Trophoblast cell (in vitro differentiated cells and primary cell): ENCODE measurements at regions not wholly inside any gene's neighbourhood (a gene's known extent, or its start where the extent isn't known, plus 50 kb on each side); places are given as distances from the start of the nearest gene placed in this dataset.

Experiments used
- DNase-seq, 2 donors: peaks; one replicate each; pipeline ENCODE4 v3.0.0-alpha.2; 2016
- H2AFZ ChIP-seq: 2 replicates; pipeline ENCODE4 v1.6.1; 2013; ENCODE audit warnings: low read length, moderate library complexity, mild to moderate bottlenecking; ENCODE audit not compliant: insufficient read depth, poor library complexity
- H2AK5ac ChIP-seq: 2 replicates; pipeline ENCODE4 v1.6.1; 2013; ENCODE audit warnings: mild to moderate bottlenecking, low read length
- H2BK120ac ChIP-seq: 2 replicates; pipeline ENCODE4 v1.6.1; 2013; ENCODE audit warnings: low read length, mild to moderate bottlenecking, moderate library complexity; ENCODE audit not compliant: insufficient read depth, poor library complexity
- H2BK12ac ChIP-seq: 2 replicates; pipeline ENCODE4 v1.6.1; 2013; ENCODE audit warnings: mild to moderate bottlenecking, low read length, moderate library complexity
- H2BK5ac ChIP-seq: 2 replicates; pipeline ENCODE4 v1.6.1; 2013; ENCODE audit warnings: low read length, low read depth, moderate library complexity, mild to moderate bottlenecking; ENCODE audit not compliant: poor library complexity
- H3K14ac ChIP-seq: 2 replicates; pipeline ENCODE4 v1.6.1; 2013; ENCODE audit warnings: mild to moderate bottlenecking, low read length
- H3K18ac ChIP-seq: 2 replicates; pipeline ENCODE4 v1.6.1; 2013; ENCODE audit warnings: mild to moderate bottlenecking, low read length
- H3K23ac ChIP-seq: 2 replicates; pipeline ENCODE4 v1.6.1; 2013; ENCODE audit warnings: low read length
- H3K27ac ChIP-seq: 2 replicates; pipeline ENCODE4 v1.5.1; 2013; ENCODE audit warnings: low read depth, mild to moderate bottlenecking, inconsistent platforms, low read length, moderate library complexity
- H3K27me3 ChIP-seq: 2 replicates; pipeline ENCODE4 v1.6.1; 2013; ENCODE audit warnings: inconsistent platforms, mild to moderate bottlenecking, low read length, moderate library complexity; ENCODE audit not compliant: insufficient read depth
- H3K36me3 ChIP-seq, 2 experiments: 1 replicate in 1 of 2; 2 replicates in 1 of 2; pipeline ENCODE4 v1.6.1; 2013; ENCODE audit warnings: low read length in 2 of 2, mild to moderate bottlenecking in 2 of 2, moderate library complexity in 1 of 2; ENCODE audit not compliant: insufficient read depth in 2 of 2, control insufficient read depth in 1 of 2
- H3K4ac ChIP-seq: 2 replicates; pipeline ENCODE4 v1.6.1; 2013; ENCODE audit warnings: low read depth, mild to moderate bottlenecking, low read length, moderate library complexity
- H3K4me1 ChIP-seq, 2 experiments: 1 replicate in 1 of 2; 2 replicates in 1 of 2; pipeline ENCODE4 v1.6.1; 2013; ENCODE audit warnings: low read length in 2 of 2, mild to moderate bottlenecking in 2 of 2, moderate library complexity in 1 of 2; ENCODE audit not compliant: insufficient read depth in 2 of 2, control insufficient read depth in 1 of 2
- H3K4me2 ChIP-seq: 2 replicates; pipeline ENCODE4 v1.6.1; 2013; ENCODE audit warnings: inconsistent platforms, mild to moderate bottlenecking, low read length, moderate library complexity
- H3K4me3 ChIP-seq: 2 replicates; pipeline ENCODE4 v1.5.1; 2013; ENCODE audit warnings: mild to moderate bottlenecking, low read depth, low read length, inconsistent platforms
- H3K79me1 ChIP-seq: one replicate; pipeline ENCODE4 v1.6.1; 2013; ENCODE audit warnings: low read length
- H3K79me2 ChIP-seq: 2 replicates; pipeline ENCODE4 v1.6.1; 2013; ENCODE audit warnings: low read length, mild to moderate bottlenecking; ENCODE audit not compliant: control insufficient read depth, insufficient read depth, poor library complexity
- H3K9ac ChIP-seq: 2 replicates; pipeline ENCODE4 v1.6.1; 2013; ENCODE audit warnings: mild to moderate bottlenecking, low read length
- H3K9me3 ChIP-seq: 2 replicates; pipeline ENCODE4 v1.6.1; 2013; ENCODE audit warnings: low read depth, mild to moderate bottlenecking, control low read depth, inconsistent platforms, low read length; ENCODE audit not compliant: insufficient read depth
- H4K12ac ChIP-seq: 2 replicates; pipeline ENCODE4 v1.6.1; 2013; ENCODE audit warnings: low read depth, mild to moderate bottlenecking, low read length, moderate library complexity
- H4K8ac ChIP-seq: 2 replicates; pipeline ENCODE4 v1.6.1; 2013; ENCODE audit warnings: low read depth, mild to moderate bottlenecking, low read length, moderate library complexity
- H4K91ac ChIP-seq: one replicate; pipeline ENCODE4 v1.6.1; 2013; ENCODE audit warnings: low read depth, mild to moderate bottlenecking, low read length, moderate library complexity
- WGBS: extraction: QIAGEN DNeasy Blood & Tissue Kit; methylation state at CpG from one replicate; pipeline ENCODE4 v1.1.7; 2013; ENCODE audit warnings: missing lambda C conversion rate; ENCODE audit not compliant: insufficient read length, insufficient coverage; ENCODE audit errors: extremely low coverage; 5-methylcytosine and 5-hydroxymethylcytosine counted together

DNA sequence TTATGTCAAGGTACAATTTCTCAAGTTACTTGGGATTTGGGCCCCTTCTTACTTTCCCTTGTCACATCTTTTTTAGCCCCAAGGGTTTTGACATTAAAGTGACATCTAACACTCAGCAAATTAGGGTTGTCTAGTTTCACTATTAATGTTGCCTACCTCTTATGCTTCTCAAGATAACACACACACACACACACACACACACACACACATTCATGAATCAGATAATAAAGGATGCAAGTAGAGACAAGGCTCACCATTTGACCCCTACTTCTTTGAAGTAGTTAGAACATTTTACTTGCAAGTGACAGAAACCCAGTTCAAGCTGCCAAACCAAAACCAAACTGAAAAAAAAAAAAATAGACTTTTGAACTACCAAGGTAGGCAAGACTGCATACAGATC lies 138.8 kb downstream of the TRIB2 start:
- no peaks in the 10 kb centered on the region for H3K79me1 ChIP-seq
- no peak overlapping the region for H2AK5ac ChIP-seq
- H2BK12ac ChIP-seq: no peak overlapping the region
- H3K9me3 ChIP-seq: peaks cover 11% of the 10 kb centered on the region
- H4K8ac ChIP-seq: no peak overlapping the region
- H3K27me3 ChIP-seq: no peaks in the 10 kb centered on the region
- H2AFZ ChIP-seq: no peak overlapping the region
- DNase-seq: no peak
- H3K4me2 ChIP-seq: no peak overlapping the region
- no peaks in the 10 kb centered on the region for H3K36me3 ChIP-seq
- no peak overlapping the region for H3K18ac ChIP-seq
- H2BK5ac ChIP-seq: no peak overlapping the region
- H3K79me2 ChIP-seq: no peaks in the 10 kb centered on the region
- H3K14ac ChIP-seq: no peak overlapping the region
- H3K27ac ChIP-seq: no peak overlapping the region
- no peak overlapping the region for H4K12ac ChIP-seq
- H3K4ac ChIP-seq: no peak overlapping the region
- H2BK120ac ChIP-seq: no peak overlapping the region
- H3K4me1 ChIP-seq: no peaks in the 10 kb centered on the region
- H3K23ac ChIP-seq: no peak overlapping the region
- no peak overlapping the region for H3K9ac ChIP-seq
- no peak overlapping the region for H3K4me3 ChIP-seq
- no peak overlapping the region for H4K91ac ChIP-seq

DNA sequence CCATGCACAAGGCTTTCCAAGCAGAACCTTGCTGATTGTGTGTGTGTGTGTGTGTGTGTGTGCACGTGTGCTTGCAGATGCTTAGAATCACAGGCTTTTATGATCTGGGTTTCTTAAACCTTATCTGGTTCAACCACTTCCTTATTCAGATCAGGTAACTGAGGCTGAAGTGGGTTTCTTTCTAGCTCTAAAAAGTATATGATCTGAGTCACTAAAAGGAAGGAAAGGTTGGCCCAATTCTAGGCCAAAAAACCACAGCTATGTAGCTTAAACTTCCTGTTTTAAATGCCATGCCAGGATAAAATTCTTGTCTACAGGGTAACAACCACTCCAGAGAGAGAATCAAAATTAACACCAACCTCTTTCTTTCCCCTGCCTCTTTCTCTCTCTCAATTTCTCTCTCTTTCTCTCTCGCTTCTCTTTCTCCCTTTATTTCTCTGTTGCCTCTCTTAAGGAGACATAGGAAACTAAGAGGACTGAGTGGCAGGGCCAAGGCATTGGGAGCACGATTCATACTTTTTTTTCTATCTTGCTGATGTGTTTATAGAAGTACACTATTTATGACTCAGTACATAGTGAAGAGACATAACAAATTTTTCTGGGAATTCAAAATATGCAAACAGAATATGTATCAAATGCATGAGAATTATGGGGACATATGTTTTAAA lies 140.3 kb downstream of the TRIB2 start:
- Histone ChIP-seq H3K4ac (no peak overlapping the region), H2BK5ac (no peak overlapping the region), H3K23ac (no peak overlapping the region), H3K14ac (no peak overlapping the region), H3K79me2 (no peaks in the 10 kb centered on the region), H4K91ac (no peak overlapping the region), H3K18ac (no peak overlapping the region), H2AK5ac (no peak overlapping the region), H3K36me3 (no peaks in the 10 kb centered on the region), H3K79me1 (no peaks in the 10 kb centered on the region), H3K27me3 (no peaks in the 10 kb centered on the region), H4K8ac (no peak overlapping the region), H4K12ac (no peak overlapping the region), H2BK120ac (no peak overlapping the region), H3K9me3 (peaks cover 11% of the 10 kb centered on the region), H3K4me2 (no peak overlapping the region), H3K4me1 (no peaks in the 10 kb centered on the region), H3K27ac (no peak overlapping the region), H2AFZ (no peak overlapping the region), H3K9ac (no peak overlapping the region), H2BK12ac (no peak overlapping the region), H3K4me3 (no peak overlapping the region)
- WGBS: 100% methylated on average over 1 of the region's 3 CpGs
- DNase-seq: no peak

DNA sequence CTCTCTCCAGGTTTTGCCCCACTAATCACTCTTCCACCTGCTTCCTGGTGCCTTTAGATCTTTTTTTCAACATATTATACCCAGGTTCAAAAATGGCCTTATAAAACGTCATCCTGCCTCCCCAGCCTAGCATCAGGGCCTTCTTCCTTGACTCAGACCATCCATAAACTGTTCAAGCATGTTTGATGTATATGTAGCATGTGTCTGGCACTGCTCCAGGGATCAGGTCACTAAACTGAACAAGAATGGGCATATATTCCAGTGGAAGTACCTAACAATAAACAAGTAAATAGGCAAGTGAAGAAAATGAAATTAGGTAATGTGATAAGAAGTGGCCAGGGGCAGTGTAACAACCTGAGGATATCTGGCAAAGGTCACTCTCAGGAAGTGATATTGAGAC lies 141.2 kb downstream of the TRIB2 start:
- peaks cover 11% of the 10 kb centered on the region for H3K9me3 ChIP-seq
- no peak overlapping the region for H3K18ac ChIP-seq
- H3K14ac ChIP-seq: no peak overlapping the region
- H4K12ac ChIP-seq: no peak overlapping the region
- H2AK5ac ChIP-seq: no peak overlapping the region
- no peak overlapping the region for H3K4ac ChIP-seq
- H3K9ac ChIP-seq: no peak overlapping the region
- no peak overlapping the region for H2BK5ac ChIP-seq
- H2AFZ ChIP-seq: no peak overlapping the region
- no peaks in the 10 kb centered on the region for H3K79me2 ChIP-seq
- no peak overlapping the region for H3K27ac ChIP-seq
- no peaks in the 10 kb centered on the region for H3K4me1 ChIP-seq
- no peak overlapping the region for H3K4me3 ChIP-seq
- DNase-seq: no peak
- H3K27me3 ChIP-seq: no peaks in the 10 kb centered on the region
- no CpG with 5 or more reads among the region's 1 CpG for WGBS
- H2BK120ac ChIP-seq: no peak overlapping the region
- no peaks in the 10 kb centered on the region for H3K36me3 ChIP-seq
- no peak overlapping the region for H2BK12ac ChIP-seq
- no peak overlapping the region for H3K4me2 ChIP-seq
- no peak overlapping the region for H4K8ac ChIP-seq
- no peaks in the 10 kb centered on the region for H3K79me1 ChIP-seq
- no peak overlapping the region for H3K23ac ChIP-seq
- H4K91ac ChIP-seq: no peak overlapping the region

DNA sequence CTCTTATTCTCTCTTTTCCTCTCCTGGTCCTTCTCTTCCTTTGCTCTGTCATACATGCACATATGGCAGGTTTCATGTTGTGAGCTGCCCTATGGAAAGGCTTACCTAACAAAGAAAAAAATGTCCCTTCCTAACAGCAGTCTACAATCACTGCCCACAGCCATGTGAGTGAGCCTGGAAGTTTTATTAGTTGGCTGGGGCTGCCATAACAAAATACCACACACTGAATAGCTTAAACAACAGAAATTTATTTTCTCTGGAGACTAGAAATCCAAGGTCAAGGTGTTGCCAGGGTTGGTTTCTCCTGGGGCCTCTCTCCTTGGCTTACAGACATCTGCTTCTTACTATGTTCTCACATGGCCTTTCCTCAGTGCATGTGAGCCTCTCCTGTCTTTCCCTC lies 142.1 kb downstream of the TRIB2 start:
- H3K79me1 ChIP-seq: no peaks in the 10 kb centered on the region
- no peak overlapping the region for H3K4ac ChIP-seq

More for the DNA sequence above, 142.1 kb downstream of the TRIB2 start:
- no peaks in the 10 kb centered on the region for H3K79me2 ChIP-seq
- no peak overlapping the region for H3K18ac ChIP-seq
- H3K36me3 ChIP-seq: no peaks in the 10 kb centered on the region
- H4K12ac ChIP-seq: no peak overlapping the region
- no peaks in the 10 kb centered on the region for H3K27me3 ChIP-seq
- H3K4me3 ChIP-seq: no peak overlapping the region
- H4K8ac ChIP-seq: no peak overlapping the region
- H2BK120ac ChIP-seq: no peak overlapping the region
- H3K4me2 ChIP-seq: no peak overlapping the region
- H3K14ac ChIP-seq: no peak overlapping the region
- H3K9me3 ChIP-seq: peaks cover 14% of the 10 kb centered on the region
- no peak for DNase-seq
- no peak overlapping the region for H2BK5ac ChIP-seq
- H3K23ac ChIP-seq: no peak overlapping the region
- no peaks in the 10 kb centered on the region for H3K4me1 ChIP-seq
- no peak overlapping the region for H2BK12ac ChIP-seq
- no peak overlapping the region for H3K27ac ChIP-seq
- no peak overlapping the region for H2AFZ ChIP-seq
- H4K91ac ChIP-seq: no peak overlapping the region
- no peak overlapping the region for H2AK5ac ChIP-seq
- H3K9ac ChIP-seq: no peak overlapping the region
